ENCODE measurements at regions not wholly inside any gene's neighbourhood (a gene's known extent, or its start where the extent isn't known, plus 50 kb on each side); places are given as distances from the start of the nearest gene placed in this dataset.

GRCh38 chr3:22526266-22526837 is 676.8 kb upstream of the UBE2E2 start:
- Mint-ChIP-seq H3K9me3 (ENCODE audit: low read depth, unreplicated experiment) (peaks cover 2% of the 10 kb centered on the region), H3K27me3 (ENCODE audit: unreplicated experiment) (no peaks in the 10 kb centered on the region), H3K4me1 (ENCODE audit: low read depth, unreplicated experiment) (no peaks in the 10 kb centered on the region), H3K36me3 (ENCODE audit: insufficient read depth, unreplicated experiment) (no peaks in the 10 kb centered on the region), H3K4me3 (ENCODE audit: low read depth, unreplicated experiment) (no peak overlapping the region), H3K27ac (ENCODE audit: unreplicated experiment) (no peak overlapping the region)
- DNase-seq, result no peak
- CTCF ChIA-PET, result no interaction called here
- BruUV-seq (replicated peaks), result no TSS peak
- intact Hi-C loops (cut with micrococcal nuclease; ENCODE audit: unreplicated experiment), result no loop called here
- TF ChIP-seq CTCF (IDR thresholded peaks at IDR 0.05; ENCODE audit: unreplicated experiment), result no peak

- DNase-seq, result no peak
- Mint-ChIP-seq H3K4me3 (ENCODE audit: low read depth, unreplicated experiment) (no peak overlapping the region), H3K36me3 (ENCODE audit: insufficient read depth, unreplicated experiment) (no peaks in the 10 kb centered on the region), H3K9me3 (ENCODE audit: low read depth, unreplicated experiment) (peaks cover 3% of the 10 kb centered on the region), H3K27ac (ENCODE audit: unreplicated experiment) (no peak overlapping the region), H3K27me3 (ENCODE audit: unreplicated experiment) (no peaks in the 10 kb centered on the region), H3K4me1 (ENCODE audit: low read depth, unreplicated experiment) (no peaks in the 10 kb centered on the region)
- BruUV-seq (replicated peaks), result no TSS peak
- CTCF ChIA-PET, result no interaction called here
- intact Hi-C loops (cut with micrococcal nuclease; ENCODE audit: unreplicated experiment), result no loop called here
- TF ChIP-seq CTCF (IDR thresholded peaks at IDR 0.05; ENCODE audit: unreplicated experiment), result no peak
These were observed 666.6 kb upstream of the UBE2E2 start for GRCh38 chr3:22536541-22536940.

GRCh38 chr3:22537560-22537959 is 665.6 kb upstream of the UBE2E2 start:
- Mint-ChIP-seq H3K9me3 (ENCODE audit: low read depth, unreplicated experiment) (peaks cover 4% of the 10 kb centered on the region), H3K4me1 (ENCODE audit: low read depth, unreplicated experiment) (no peaks in the 10 kb centered on the region), H3K36me3 (ENCODE audit: insufficient read depth, unreplicated experiment) (no peaks in the 10 kb centered on the region), H3K27me3 (ENCODE audit: unreplicated experiment) (no peaks in the 10 kb centered on the region), H3K27ac (ENCODE audit: unreplicated experiment) (no peak overlapping the region), H3K4me3 (ENCODE audit: low read depth, unreplicated experiment) (no peak overlapping the region)
- TF ChIP-seq CTCF (IDR thresholded peaks at IDR 0.05; ENCODE audit: unreplicated experiment), result no peak
- intact Hi-C loops (cut with micrococcal nuclease; ENCODE audit: unreplicated experiment), result no loop called here
- no peak for DNase-seq
- CTCF ChIA-PET, result no interaction called here
- BruUV-seq (replicated peaks), result no TSS peak

- no peak overlapping the region for H3K4me3 Mint-ChIP-seq (ENCODE audit: low read depth, unreplicated experiment)
- peaks cover 4% of the 10 kb centered on the region for H3K9me3 Mint-ChIP-seq (ENCODE audit: low read depth, unreplicated experiment)
- H3K36me3 Mint-ChIP-seq (ENCODE audit: insufficient read depth, unreplicated experiment), result no peaks in the 10 kb centered on the region
- intact Hi-C loops (cut with micrococcal nuclease; ENCODE audit: unreplicated experiment), result no loop called here
- H3K4me1 Mint-ChIP-seq (ENCODE audit: low read depth, unreplicated experiment), result no peaks in the 10 kb centered on the region
- no peak for DNase-seq
- H3K27ac Mint-ChIP-seq (ENCODE audit: unreplicated experiment), result no peak overlapping the region
- no peak for TF ChIP-seq CTCF (IDR thresholded peaks at IDR 0.05; ENCODE audit: unreplicated experiment)
- CTCF ChIA-PET, result no interaction called here
- BruUV-seq (replicated peaks), result no TSS peak
- H3K27me3 Mint-ChIP-seq (ENCODE audit: unreplicated experiment), result no peaks in the 10 kb centered on the region
These were observed 660.8 kb upstream of the UBE2E2 start for GRCh38 chr3:22542311-22542710.

All from Calu3 (cell line).